NT2/D1 (cell line): ENCODE measurements at regions not wholly inside any gene's neighbourhood (a gene's known extent, or its start where the extent isn't known, plus 50 kb on each side); places are given as distances from the start of the nearest gene placed in this dataset.

Experiments
- DNase-seq: peaks from one replicate; pipeline ENCODE4 v3.0.0-alpha.2; 2011; ENCODE audit warnings: low read depth, low spot score
- H3K27me3 ChIP-seq: 2 replicates; pipeline ENCODE4 v1.6.0; 2011; ENCODE audit warnings: mild to moderate bottlenecking; ENCODE audit not compliant: insufficient read length, insufficient read depth
- H3K36me3 ChIP-seq: 2 replicates; pipeline ENCODE4 v1.6.1; 2011; ENCODE audit warnings: mild to moderate bottlenecking, low read length, mixed read lengths; ENCODE audit not compliant: insufficient read depth, insufficient read length
- H3K4me1 ChIP-seq: 2 replicates; pipeline ENCODE4 v1.5.1; 2011; ENCODE audit not compliant: insufficient read depth, insufficient read length
- H3K4me3 ChIP-seq: 2 replicates; pipeline ENCODE4 v1.5.1; 2011; ENCODE audit warnings: low read depth; ENCODE audit not compliant: insufficient read length
- H3K9ac ChIP-seq: 2 replicates; pipeline ENCODE4 v1.6.0; 2011; ENCODE audit warnings: low read depth; ENCODE audit not compliant: insufficient read length
- H3K9me3 ChIP-seq: 2 replicates; pipeline ENCODE4 v1.5.1; 2011; ENCODE audit warnings: mild to moderate bottlenecking, low read length; ENCODE audit not compliant: insufficient read depth
- SUZ12 ChIP-seq: IDR thresholded peaks from 2 replicates; pipeline ENCODE4 v1.6.1; 2011; ENCODE audit not compliant: insufficient read length, insufficient read depth; ENCODE audit errors: extremely low read depth
- YY1 ChIP-seq: IDR thresholded peaks from 2 replicates; pipeline ENCODE4 v1.6.1; 2011; ENCODE audit not compliant: insufficient read length, insufficient read depth
- ZNF274 ChIP-seq: IDR thresholded peaks from 2 replicates; pipeline ENCODE4 v1.6.1; 2011; ENCODE audit warnings: mild to moderate bottlenecking, low read depth, low read length

DNA sequence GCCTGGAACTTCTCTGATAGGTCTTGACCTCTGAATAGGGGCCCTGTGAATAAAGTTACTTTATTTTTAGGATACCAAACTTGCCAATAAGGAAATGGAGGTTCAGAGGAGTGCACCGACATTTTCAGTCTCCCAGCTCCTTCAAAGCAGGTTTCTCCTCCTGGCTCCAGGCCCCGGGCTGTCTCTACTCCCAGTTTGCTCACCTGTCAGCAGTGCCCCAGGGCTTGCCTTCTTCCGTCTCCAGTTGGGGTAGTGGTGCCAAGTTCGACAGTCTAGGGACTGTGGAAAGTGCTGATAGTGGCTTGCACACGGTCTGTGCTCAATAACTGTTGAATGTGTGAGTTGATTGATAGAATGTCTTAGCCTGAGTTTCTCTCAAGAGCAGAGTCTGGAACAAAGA, 149.2 kb downstream of the ACTL8 start:
- Histone ChIP-seq H3K27me3 (no peaks in the 10 kb centered on the region), H3K9me3 (no peaks in the 10 kb centered on the region; the same call in 1 of the 2 replicates), H3K4me1 (no peaks in the 10 kb centered on the region), H3K9ac (no peak overlapping the region), H3K36me3 (no peaks in the 10 kb centered on the region), H3K4me3 (no peak overlapping the region)
- no peak for DNase-seq
- TF ChIP-seq YY1 (no peak), SUZ12 (no peak), ZNF274 (no peak)

DNA sequence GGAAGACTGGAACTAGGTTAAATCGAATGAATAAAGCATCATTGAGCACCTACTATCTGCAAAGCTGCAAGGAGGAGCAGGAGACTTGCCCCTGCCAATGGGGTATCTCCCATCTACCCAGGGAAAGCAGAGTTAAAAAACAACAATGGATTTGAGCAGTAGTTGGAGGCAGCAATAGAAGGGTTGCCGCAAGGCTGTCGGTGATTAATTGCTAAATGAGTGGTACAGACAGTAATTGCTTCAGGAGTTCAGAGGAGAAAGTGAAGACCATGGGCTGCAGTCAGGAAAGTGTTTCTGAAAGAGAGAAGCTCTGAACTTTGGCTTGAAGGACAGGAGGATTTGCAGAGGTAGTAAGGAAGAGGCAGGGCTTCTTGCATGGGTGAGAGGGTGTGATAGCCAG, 152.9 kb downstream of the ACTL8 start:
- H3K9me3 ChIP-seq, result no peaks in the 10 kb centered on the region; the same call in 1 of the 2 replicates
- H3K36me3 ChIP-seq, result no peaks in the 10 kb centered on the region
- H3K27me3 ChIP-seq, result no peaks in the 10 kb centered on the region
- TF ChIP-seq SUZ12, result no peak
- no peak for TF ChIP-seq YY1
- no peak for TF ChIP-seq ZNF274
- H3K4me1 ChIP-seq, result no peaks in the 10 kb centered on the region
- DNase-seq, result no peak
- no peak overlapping the region for H3K9ac ChIP-seq
- H3K4me3 ChIP-seq, result no peak overlapping the region

DNA sequence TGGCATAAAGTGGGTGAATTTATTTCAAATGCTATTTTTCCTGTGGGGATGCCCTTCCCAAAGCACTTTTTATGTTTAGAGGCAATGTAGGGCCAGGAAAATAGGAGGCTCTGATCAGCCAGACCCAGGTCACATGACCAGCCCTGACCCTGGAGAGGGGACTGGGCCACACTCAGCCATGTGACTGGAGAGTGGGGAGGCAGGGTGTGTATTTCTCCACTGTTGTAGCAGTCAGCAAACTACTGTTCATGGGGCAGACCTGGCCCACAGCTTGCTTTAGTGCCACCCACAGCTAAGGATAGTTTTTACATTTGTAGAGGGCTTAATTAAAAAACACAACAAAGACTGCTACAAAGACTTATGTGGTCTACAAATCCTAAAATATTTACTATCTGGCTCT, 153.8 kb downstream of the ACTL8 start:
- Histone ChIP-seq H3K9me3 (no peaks in the 10 kb centered on the region; the same call in 1 of the 2 replicates), H3K4me3 (no peak overlapping the region), H3K27me3 (no peaks in the 10 kb centered on the region), H3K36me3 (no peaks in the 10 kb centered on the region), H3K9ac (no peak overlapping the region), H3K4me1 (no peaks in the 10 kb centered on the region)
- DNase-seq, result no peak
- TF ChIP-seq SUZ12 (no peak), YY1 (no peak), ZNF274 (no peak)

DNA sequence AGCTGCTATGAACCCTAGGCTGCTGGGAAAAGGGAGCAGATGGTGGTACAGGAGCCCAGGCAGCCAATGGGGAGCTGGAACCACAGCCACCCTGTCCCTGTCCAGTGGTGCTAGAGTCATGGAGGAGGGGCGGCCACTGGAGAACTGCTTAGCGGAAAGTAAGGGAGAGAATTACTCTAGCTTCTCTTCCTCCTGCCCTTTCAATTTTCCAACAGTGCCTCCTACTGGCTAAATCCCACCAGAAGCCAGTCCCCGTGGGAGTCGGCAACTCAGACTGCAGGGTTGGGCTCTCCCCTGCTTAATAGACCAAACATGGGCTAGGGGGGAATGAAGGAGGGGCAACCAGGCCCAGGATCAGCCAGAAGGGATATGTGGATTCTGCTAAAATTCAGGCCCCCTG, 154.5 kb downstream of the ACTL8 start:
- H3K27me3 ChIP-seq, result no peaks in the 10 kb centered on the region
- no peaks in the 10 kb centered on the region; the same call in 1 of the 2 replicates for H3K9me3 ChIP-seq
- no peak overlapping the region for H3K9ac ChIP-seq
- H3K4me1 ChIP-seq, result no peaks in the 10 kb centered on the region
- H3K4me3 ChIP-seq, result no peak overlapping the region
- no peaks in the 10 kb centered on the region for H3K36me3 ChIP-seq
- TF ChIP-seq YY1, result no peak
- TF ChIP-seq SUZ12, result no peak
- no peak for TF ChIP-seq ZNF274
- DNase-seq, result peak; percentile 18

GRCh38 chr1:17911791-17912190, 156.7 kb downstream of the ACTL8 start:
- no peak for DNase-seq
- TF ChIP-seq YY1 (no peak), ZNF274 (no peak), SUZ12 (no peak)
- Histone ChIP-seq H3K4me3 (no peak overlapping the region), H3K4me1 (no peaks in the 10 kb centered on the region), H3K27me3 (no peaks in the 10 kb centered on the region), H3K9ac (no peak overlapping the region), H3K36me3 (no peaks in the 10 kb centered on the region), H3K9me3 (no peaks in the 10 kb centered on the region)

- Histone ChIP-seq H3K9me3 (no peaks in the 10 kb centered on the region), H3K9ac (no peak overlapping the region), H3K4me1 (no peaks in the 10 kb centered on the region), H3K4me3 (no peak overlapping the region), H3K27me3 (no peaks in the 10 kb centered on the region), H3K36me3 (no peaks in the 10 kb centered on the region)
- no peak for DNase-seq
- TF ChIP-seq YY1 (no peak), ZNF274 (no peak), SUZ12 (no peak)
Measured at GRCh38 chr1:17912491-17912890, 157.4 kb downstream of the ACTL8 start.

- Histone ChIP-seq H3K36me3 (no peaks in the 10 kb centered on the region), H3K9me3 (no peaks in the 10 kb centered on the region), H3K4me1 (no peaks in the 10 kb centered on the region), H3K9ac (no peak overlapping the region), H3K4me3 (no peak overlapping the region), H3K27me3 (no peaks in the 10 kb centered on the region)
- DNase-seq, result no peak
- TF ChIP-seq SUZ12 (no peak), ZNF274 (no peak), YY1 (no peak)
Measured at GRCh38 chr1:17913326-17914115, 158.4 kb downstream of the ACTL8 start.

DNA sequence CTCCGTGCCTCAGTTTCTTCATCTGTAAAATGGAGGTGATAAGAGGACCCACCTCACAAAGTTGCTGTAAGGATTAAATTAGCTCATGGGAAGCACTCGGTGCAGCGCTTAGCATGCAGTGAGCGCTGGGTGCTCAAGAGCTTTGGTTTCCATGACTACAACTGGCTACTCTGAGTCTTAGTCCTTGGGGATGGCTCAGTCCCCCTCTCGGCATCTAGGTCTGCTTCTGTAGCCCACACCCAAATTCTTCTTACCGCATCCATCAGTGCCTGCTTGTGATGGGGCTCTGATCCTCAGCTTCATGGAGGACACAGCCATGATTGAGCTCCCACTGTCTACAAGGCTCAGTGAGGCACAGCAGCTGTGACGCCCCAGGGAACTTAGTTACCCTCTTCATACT, 159.0 kb downstream of the ACTL8 start:
- no peaks in the 10 kb centered on the region for H3K4me1 ChIP-seq
- H3K4me3 ChIP-seq, result no peak overlapping the region
- H3K36me3 ChIP-seq, result no peaks in the 10 kb centered on the region
- no peaks in the 10 kb centered on the region for H3K9me3 ChIP-seq
- H3K9ac ChIP-seq, result no peak overlapping the region
- DNase-seq, result no peak
- no peak for TF ChIP-seq SUZ12
- TF ChIP-seq YY1, result no peak
- no peak for TF ChIP-seq ZNF274
- H3K27me3 ChIP-seq, result no peaks in the 10 kb centered on the region
